ENCODE measurements at regions not wholly inside any gene's neighbourhood (a gene's known extent, or its start where the extent isn't known, plus 50 kb on each side); places are given as distances from the start of the nearest gene placed in this dataset.
"Not testable (repeated sequence)": the region's sequence is repeated elsewhere in the genome, so short reads cannot be mapped to it uniquely, and the experiment has no call there.

DNA sequence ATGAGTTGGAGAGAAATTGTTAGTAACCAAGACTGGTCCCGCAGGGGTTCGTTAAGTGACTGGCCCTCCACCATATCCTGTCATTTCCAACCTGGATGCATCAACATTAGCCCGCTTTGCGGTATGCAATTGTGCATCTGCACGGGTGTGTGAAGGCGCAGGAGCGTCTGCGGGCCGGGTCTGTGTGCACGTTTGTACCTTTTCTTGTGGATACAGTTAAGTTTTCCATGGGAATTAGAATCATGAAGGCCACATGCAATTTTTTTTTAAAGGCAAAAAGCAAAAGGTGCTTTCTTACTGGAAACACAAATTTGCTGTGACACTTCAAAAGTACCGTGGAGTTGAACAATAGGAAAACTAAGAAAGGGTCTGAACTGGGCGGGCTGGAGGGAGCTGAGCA lies 355.4 kb upstream of the ZFHX3 start:
- no peak overlapping the region for H3K27ac ChIP-seq
- no peak for TF ChIP-seq ZFX (IDR thresholded peaks at IDR 0.05)
- TF ChIP-seq, protein P1, sequence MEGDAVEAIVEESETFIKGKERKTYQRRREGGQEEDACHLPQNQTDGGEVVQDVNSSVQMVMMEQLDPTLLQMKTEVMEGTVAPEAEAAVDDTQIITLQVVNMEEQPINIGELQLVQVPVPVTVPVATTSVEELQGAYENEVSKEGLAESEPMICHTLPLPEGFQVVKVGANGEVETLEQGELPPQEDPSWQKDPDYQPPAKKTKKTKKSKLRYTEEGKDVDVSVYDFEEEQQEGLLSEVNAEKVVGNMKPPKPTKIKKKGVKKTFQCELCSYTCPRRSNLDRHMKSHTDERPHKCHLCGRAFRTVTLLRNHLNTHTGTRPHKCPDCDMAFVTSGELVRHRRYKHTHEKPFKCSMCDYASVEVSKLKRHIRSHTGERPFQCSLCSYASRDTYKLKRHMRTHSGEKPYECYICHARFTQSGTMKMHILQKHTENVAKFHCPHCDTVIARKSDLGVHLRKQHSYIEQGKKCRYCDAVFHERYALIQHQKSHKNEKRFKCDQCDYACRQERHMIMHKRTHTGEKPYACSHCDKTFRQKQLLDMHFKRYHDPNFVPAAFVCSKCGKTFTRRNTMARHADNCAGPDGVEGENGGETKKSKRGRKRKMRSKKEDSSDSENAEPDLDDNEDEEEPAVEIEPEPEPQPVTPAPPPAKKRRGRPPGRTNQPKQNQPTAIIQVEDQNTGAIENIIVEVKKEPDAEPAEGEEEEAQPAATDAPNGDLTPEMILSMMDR (conservative IDR thresholded peaks at IDR 0.05) = no peak

DNA sequence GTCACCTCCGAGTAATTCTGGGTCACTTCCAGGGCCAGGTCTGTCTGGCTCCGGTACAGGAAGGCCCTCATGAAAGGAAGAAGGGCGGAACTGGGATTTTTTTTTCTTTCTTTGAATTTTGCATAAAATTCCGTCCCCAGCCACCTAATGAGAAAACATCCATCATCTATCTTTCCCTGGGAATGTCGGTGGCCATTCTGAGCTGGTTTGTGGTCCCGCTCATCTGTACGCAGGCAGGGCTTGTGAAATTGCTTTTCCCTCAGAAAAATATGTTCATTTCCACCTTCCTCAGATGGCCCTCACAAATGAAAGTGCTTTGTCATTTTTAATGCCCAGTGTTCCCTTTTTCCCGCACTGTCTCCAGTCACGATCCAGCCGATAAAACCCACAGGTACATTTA lies 353.0 kb upstream of the ZFHX3 start:
- TF ChIP-seq, protein P1 (conservative IDR thresholded peaks at IDR 0.05) = no peak
- TF ChIP-seq ZFX (IDR thresholded peaks at IDR 0.05) = no peak
- H3K27ac ChIP-seq = no peak overlapping the region

DNA sequence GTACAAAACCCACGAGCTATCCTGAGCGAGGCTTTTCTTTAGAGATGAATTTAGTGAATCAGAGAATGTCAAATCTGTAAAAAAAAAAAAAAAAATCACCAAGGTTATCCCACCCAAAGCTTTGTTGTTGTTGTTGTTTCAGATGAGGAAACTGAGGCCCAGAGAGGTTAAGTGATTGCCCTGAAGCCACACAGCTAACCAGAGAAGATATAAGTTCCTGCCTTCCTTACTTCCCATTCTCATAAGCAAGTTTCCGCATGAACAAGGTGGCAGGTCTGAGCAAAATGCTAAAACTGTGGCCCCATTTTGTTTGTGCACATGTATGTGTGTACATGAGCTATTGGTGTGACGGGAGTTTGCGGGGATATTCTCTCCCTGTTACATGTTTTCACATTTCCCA lies 352.1 kb upstream of the ZFHX3 start:
- H3K27ac ChIP-seq = no peak overlapping the region
- TF ChIP-seq, protein P1 (conservative IDR thresholded peaks at IDR 0.05) = no peak
- no peak for TF ChIP-seq ZFX (IDR thresholded peaks at IDR 0.05)

DNA sequence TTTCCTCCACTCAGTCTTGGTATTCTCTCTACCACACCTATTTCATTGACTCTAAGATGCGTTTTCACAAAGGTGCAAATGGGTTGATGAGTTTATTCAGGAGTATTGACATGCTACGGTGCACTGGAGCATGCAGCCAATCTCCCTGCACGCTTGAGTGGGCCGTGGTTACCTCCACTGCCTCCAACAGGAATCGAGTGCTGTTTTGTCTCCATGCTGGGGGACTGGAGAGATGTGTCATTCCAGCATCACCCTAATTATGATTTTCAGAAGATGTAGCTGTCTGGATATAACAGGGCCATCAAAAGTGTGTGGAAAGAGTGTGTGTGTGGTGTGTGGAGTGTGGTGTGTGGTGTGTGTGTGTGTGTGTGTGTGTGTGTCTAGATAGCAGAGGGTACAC lies 351.6 kb upstream of the ZFHX3 start:
- TF ChIP-seq ZFX (IDR thresholded peaks at IDR 0.05) = no peak
- TF ChIP-seq, protein P1 (conservative IDR thresholded peaks at IDR 0.05) = no peak

DNA sequence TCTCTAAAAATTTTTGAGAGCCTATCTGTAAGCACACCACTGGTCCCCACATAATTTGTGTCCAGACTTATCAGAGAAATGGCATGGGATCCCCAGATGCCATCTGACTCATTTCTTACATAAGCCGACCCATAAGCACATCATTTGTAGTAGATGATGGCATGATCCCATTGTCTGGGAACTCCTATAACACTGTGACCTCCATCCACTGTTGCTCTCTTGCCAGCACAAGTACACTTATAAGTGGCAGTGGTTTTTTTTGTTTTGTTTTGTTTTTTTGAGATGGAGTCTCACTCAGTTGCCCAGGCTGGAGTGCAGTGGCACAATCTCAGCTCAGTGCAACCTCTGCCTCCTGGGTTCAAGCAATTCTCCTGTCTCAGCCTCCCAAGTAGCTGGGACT lies 350.7 kb upstream of the ZFHX3 start:
- not testable (repeated sequence) for H3K27ac ChIP-seq

More for the DNA sequence above, 351.6 kb upstream of the ZFHX3 start:
- no peak overlapping the region for H3K27ac ChIP-seq

DNA sequence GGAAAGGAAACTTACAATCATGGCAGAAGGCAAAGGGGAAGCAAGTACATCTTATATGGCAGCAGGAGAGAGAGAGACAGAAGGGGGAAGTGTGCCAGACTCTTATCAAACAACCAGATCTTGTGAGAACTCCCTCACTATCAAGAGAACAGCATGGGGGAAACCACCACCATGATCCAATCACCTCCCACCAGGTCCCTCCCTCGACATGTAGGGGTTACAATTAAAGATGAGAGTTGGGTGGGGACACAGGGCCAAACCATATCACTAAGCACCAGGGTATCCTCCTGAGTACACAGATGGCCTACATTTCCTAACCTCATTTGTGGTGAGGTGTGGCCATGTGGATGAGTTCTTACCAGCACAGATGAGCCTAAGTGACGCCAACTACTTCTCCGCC lies 348.6 kb upstream of the ZFHX3 start:
- TF ChIP-seq, protein P1 (conservative IDR thresholded peaks at IDR 0.05) = no peak
- no peak for TF ChIP-seq ZFX (IDR thresholded peaks at IDR 0.05)
- no peak overlapping the region for H3K27ac ChIP-seq

DNA sequence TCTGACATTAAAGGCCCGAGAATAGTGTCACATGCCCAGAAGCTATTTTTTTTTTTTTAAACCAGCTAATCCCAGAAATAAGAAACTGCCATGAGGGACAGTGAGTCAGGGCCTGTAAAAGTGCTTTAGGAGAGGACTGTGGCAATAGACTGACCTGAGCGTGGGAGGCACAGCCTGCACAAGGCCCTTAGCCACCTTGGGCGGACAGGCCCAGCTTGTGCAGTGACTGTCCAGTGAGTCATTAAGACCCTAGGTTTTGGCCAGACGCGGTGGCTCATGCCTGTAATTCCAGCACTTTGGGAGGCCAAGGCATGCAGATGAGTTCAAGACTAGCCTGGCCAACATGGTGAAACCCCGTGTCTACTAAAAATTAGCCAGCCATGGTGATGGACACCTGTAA lies 343.0 kb upstream of the ZFHX3 start:
- H3K27ac ChIP-seq = no peak overlapping the region
- TF ChIP-seq ZFX (IDR thresholded peaks at IDR 0.05) = no peak
- TF ChIP-seq, protein P1 (conservative IDR thresholded peaks at IDR 0.05) = no peak

DNA sequence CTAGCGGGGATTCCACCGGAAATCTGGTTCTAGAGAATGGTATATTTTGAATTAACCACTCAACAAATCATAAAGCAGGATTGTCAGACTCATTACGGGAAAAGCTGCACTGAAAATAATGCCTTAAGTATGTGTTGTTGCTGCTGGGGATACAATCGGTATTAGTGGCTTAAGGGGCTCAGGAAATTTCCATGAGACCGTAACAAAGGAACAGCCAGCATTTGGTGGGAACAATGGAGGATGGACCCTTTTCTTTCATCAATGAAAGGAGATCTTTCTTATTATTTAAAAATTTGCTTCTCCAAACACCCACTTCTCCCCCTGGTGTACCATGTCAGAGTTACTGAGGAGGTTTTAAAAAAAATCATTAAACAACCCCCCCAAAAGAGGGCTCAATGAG lies 342.6 kb upstream of the ZFHX3 start:
- no peak overlapping the region for H3K27ac ChIP-seq
- no peak for TF ChIP-seq ZFX (IDR thresholded peaks at IDR 0.05)
- TF ChIP-seq, protein P1 (conservative IDR thresholded peaks at IDR 0.05) = no peak

Data from C4-2B (cell line).